CD4-positive, alpha-beta T cell treated with Interleukin-2 at 100 ng/mL for 4 hours (primary cell): ENCODE measurements at regions not wholly inside any gene's neighbourhood (a gene's known extent, or its start where the extent isn't known, plus 50 kb on each side); places are given as distances from the start of the nearest gene placed in this dataset.
"Not testable (repeated sequence)": the region's sequence is repeated elsewhere in the genome, so short reads cannot be mapped to it uniquely, and the experiment has no call there.

Source experiments
- DNase-seq: peaks from one replicate; pipeline ENCODE4 v3.0.0-alpha.2; 2020; ENCODE audit warnings: low spot score

GRCh38 chr2:182550234-182550633 is 123.4 kb upstream of the PDE1A start:
- DNase-seq = no peak

DNA sequence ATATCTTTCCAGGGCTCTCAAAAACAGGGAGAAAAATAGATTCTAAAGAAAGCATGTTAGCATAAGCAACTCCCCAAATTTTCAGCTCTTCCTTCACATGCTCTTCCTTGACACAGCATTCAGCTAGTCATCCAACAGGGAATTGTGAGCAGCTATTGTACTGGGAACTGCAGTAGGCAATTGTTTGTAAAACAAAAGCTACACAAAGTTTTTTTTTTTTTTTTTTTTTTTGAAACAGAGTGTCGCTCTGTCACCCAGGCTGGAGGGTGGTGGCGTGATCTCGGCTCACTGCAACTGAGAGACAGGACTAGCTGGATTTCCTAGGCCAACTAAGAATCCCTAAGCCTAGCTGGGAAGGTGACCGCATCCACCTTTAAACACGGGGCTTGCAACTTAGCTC is 125.4 kb upstream of the PDE1A start:
- not testable (repeated sequence) for DNase-seq

GRCh38 chr2:182552785-182553184 is 125.9 kb upstream of the PDE1A start:
- DNase-seq = not testable (repeated sequence)

DNA sequence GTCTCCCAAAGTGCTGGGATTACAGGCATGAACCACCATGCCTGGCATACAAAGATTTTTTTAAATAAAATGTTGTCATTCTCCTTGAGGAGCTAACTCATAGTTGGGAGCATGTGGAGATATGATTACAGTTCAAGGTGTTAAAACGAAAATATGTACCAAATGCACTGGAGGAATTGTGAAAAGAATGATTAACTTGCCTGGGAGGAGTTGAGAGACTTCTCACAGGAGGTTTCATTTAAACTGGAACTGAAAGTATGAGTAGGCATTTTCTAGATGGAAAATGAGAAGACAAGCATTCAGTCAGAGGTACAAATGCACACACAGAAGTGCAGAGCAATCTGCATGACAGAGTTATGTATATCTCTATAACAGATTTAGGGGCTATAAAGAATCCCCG is 126.6 kb upstream of the PDE1A start:
- DNase-seq = no peak

- DNase-seq = no peak
These were observed 128.1 kb upstream of the PDE1A start for GRCh38 chr2:182554950-182555349.

DNA sequence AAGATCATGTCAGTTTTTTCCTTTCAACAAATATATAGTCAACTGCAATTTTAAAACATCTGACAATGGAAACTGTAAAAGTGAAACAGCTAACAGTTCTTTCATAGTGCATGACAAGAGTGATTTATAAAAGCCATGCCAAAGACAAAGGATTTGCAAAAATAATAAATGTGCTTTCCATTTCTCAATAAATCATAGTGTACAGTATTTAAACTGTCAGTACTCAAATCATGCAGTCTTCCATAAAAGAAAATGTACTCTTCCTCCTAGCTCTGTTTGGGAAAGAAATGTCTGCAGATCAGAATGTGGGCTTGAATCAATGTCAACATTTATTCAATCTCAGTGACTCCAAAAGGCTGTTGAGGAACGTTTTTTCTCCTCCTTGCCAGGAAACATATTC is 131.7 kb upstream of the PDE1A start:
- DNase-seq = no peak

GRCh38 chr2:182559623-182560022 is 132.8 kb upstream of the PDE1A start:
- DNase-seq = no peak

DNA sequence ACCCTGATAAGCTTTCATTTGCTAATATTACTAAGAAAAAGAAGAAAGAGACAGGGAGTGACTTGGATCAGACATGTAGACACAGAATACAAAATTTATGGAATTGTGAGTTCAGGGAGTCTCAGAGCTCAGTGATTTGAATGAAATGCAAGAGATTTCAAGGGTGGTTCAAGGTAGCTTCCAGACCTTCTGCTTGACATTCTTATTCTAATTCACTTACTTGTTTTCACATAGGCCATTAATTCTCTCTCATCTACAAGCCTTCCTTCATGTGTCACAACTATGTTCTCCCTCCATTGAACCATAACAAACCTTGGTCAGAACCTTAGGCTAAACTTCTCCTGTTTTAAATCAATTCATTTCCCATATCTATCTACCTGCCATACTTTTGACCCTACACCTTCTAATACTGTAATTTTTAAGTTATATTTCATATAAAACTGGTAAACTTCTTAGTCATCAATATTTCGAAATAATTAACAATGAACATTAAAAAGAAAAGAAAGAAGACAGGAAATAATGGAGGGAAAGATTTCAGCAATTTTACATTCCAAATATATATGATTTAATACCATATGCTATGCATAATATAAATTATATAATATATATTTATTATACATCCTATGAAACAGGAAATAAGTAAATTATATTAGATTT is 139.2 kb upstream of the PDE1A start:
- DNase-seq = no peak

DNA sequence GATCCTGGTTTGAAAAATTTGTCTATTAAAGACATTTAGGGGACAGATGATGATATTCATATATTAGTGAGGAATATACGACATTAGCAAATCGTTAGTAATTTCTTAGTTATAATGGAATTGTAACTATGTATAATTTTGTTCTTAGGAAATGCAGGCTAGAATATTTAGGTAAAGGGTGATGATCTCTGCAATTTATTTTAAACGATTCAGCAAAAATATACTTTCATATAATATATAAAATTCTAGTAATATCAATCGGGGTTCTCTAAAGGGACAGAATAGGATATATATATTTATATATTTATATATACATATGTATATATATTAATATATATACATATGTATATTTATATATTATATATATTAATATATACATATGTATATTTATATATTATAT is 142.5 kb upstream of the DNAJC10 start:
- DNase-seq = no peak

DNA sequence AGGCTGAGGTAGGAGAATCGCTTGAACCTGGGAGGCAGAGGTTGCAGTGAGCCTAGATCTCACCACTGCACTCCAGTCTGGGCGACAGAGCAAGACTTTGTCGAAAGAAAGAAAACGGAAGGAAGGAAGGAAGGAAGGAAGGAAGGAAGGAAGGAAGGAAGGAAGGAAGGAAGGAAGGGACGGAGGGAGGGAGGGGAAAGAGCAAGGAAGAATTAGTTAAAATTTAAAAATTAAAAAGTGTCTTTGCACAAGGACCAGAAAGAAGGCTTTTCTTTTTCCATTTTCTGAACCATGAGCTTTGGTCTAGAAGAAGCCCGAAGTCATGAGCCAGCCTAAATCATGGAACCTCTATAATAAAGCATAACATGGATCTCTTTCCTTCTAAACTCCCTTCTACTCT is 138.2 kb upstream of the DNAJC10 start:
- DNase-seq = no peak

GRCh38 chr2:182581196-182581935 is 134.7 kb upstream of the DNAJC10 start:
- DNase-seq = no peak

- no peak for DNase-seq
These were observed 131.6 kb upstream of the DNAJC10 start for GRCh38 chr2:182584462-182584861.

DNA sequence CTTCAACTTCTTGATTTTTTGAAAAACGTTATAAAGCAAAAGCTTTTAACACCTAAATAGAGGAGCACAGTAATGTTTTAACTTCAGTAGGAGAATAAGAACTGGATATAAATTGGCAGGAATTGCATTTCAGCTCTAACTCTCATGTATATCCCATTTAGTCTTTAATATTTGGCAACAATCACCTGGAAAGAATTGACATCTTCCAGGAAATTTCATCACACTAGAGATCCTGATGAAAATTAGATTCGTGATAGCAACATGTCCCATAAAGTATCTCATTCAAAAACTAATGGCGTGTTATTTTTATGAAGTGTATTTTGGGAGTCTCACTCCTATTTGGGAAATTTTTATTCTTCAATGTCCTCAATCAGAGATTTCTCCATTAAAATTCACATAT is 131.1 kb upstream of the DNAJC10 start:
- no peak for DNase-seq

DNA sequence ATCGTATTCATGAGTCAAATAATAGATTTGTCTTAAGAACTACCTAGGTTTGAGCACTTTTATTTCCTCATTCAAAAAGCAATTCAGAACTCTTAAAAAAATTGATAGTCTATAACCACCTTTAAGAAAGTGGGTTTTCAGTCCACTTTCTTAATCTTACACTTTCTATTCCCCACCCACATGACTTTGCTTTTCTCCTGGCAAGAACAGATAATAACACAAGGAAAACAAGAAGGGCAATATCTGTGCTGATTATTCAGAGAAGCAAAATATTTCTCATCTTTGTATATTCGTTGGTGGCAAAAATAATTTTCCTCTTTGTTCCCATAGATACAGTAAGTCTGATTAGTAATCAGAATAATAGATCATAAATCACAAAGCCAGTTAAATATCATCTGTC is 130.6 kb upstream of the DNAJC10 start:
- no peak for DNase-seq

GRCh38 chr2:182586426-182586825 is 129.6 kb upstream of the DNAJC10 start:
- no peak for DNase-seq

GRCh38 chr2:182587831-182588230 is 128.2 kb upstream of the DNAJC10 start:
- no peak for DNase-seq

DNA sequence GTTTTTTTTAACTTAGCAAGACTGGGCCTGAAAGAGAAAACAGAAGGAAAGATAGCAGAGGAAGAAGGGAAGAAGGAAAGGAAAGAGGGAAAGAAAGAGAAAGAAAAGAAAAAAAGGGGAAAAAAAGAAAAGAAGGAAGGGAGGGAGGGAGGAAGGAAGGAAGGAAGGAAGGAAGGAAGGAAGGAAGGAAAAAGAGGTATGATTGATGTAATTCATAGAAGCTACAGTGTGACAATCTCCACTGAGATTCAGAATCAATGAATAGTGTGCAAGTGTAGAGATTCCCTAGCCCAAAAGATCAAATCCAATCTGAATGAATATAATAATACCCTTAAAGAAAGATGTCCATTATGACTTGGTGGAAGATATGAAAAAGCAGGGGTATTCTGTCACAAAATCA is 126.9 kb upstream of the DNAJC10 start:
- no peak for DNase-seq

DNA sequence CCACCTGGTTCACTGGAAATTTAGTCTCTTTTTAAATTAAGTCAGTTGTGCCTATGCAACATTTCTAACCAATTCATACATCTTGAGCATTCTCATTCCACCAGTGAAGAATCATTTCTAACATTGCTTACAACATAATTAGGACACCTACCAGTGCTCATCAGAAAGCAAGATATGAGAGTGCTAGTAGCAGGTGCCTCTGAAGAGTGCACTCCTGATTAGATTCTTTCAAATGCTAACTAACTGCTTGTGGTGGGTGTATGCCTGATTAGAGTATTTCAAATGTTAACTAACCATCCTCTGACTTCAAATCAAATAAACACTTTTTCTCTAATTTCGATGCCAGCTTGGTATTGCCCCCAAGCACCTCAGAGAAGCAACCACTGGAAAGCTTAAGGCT is 124.3 kb upstream of the DNAJC10 start:
- no peak for DNase-seq

DNA sequence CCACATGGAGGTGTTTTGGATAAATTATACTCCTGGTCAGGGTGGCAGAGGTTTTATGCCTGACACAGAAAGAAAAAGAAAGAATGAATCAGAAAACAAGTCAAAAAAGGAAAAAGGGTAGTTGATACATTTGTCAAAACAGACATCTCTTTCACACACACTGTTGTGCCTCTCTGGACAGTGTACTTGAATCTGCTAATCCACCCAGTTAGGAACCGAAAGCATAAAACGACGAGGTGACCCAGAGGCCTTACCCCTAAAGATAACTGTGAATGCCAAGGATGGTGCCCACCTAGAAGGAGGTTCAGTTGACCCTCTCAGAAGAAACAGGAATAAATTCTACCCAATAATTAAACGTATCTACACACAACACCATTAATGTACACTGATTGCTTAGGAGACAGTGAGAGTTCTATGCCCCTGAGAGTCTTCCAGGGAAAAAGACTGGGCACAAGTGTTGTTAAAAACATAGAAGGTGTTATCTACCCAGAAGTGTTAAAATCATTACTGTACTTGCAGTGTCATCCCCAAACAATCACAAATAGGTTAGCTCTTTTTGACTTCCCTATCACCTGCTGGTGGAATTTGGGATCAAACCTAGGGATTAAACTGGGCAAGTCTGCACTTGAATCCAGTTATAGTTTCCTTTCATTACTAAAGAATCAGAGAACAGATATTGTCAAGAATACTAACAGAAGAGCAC is 123.2 kb upstream of the DNAJC10 start:
- DNase-seq = no peak

DNA sequence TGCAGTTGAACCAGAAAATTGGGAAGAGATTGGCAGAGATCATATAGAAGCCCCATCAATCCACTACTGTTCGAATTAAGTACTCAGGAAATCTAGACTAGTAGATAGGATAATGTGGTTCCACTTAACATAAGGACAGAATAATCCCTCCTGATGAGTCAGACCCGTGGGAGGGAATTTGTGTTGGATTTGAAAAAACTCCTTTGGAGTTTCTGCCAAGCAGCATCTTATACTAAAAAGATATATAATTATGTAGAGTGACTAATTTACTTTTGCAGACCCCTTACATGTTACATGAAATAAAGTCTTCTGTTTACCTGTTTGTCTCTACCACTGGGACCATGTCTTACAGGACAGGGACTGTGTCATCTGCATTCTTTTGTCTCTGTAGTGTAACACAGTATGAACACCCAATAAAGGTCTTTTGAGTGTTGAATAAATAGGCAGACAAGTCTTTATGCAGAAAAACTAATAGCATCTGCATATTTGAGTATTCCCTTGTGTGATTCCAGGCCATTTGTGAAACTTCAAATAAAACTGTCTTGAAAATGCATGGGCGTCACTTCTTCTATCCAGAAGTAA is 122.6 kb upstream of the DNAJC10 start:
- DNase-seq = no peak

GRCh38 chr2:182594286-182594685 is 121.8 kb upstream of the DNAJC10 start:
- DNase-seq = no peak

- no peak for DNase-seq
These were observed 120.4 kb upstream of the DNAJC10 start for GRCh38 chr2:182595650-182596049.
